ENCODE measurements at regions not wholly inside any gene's neighbourhood (a gene's known extent, or its start where the extent isn't known, plus 50 kb on each side); places are given as distances from the start of the nearest gene placed in this dataset.

- in situ Hi-C loops (cut with MboI) (no loop called here), intact Hi-C loops (cut with micrococcal nuclease) (no loop called here)
- Histone ChIP-seq H3K9me3 (replicated peaks; ENCODE audit: control insufficient read depth, insufficient read depth, low read depth, low read length) (no peaks in the 10 kb centered on the region), H3K4me3 (no peak overlapping the region), H3K79me2 (ENCODE audit: control insufficient read depth, insufficient read depth, low read length) (no peaks in the 10 kb centered on the region), H3K9ac (ENCODE audit: insufficient read depth in 1 of 2, low read depth in 2 of 2, low read length in 2 of 2) (no peak overlapping the region), H2AFZ (ENCODE audit: low read depth, low read length) (no peak overlapping the region), H3K9me1 (ENCODE audit: control insufficient read depth, insufficient read depth, low read length) (no peaks in the 10 kb centered on the region), H3K27ac (ENCODE audit: extremely low read depth, low read depth, low read length) (no peak overlapping the region), H3K36me3 (ENCODE audit: control insufficient read depth, insufficient read depth, low read length) (no peaks in the 10 kb centered on the region), H3K4me1 (replicated peaks in 1 of 2; ENCODE audit: control insufficient read depth in 2 of 2, insufficient read depth in 2 of 2, low read length in 2 of 2) (no peaks in the 10 kb centered on the region), H3K27me3 (ENCODE audit: control insufficient read depth in 2 of 2, insufficient read depth in 2 of 2, low read length in 2 of 2) (no peaks in the 10 kb centered on the region), H3K4me2 (ENCODE audit: insufficient read depth, low read length) (no peak overlapping the region), H4K20me1 (replicated peaks; ENCODE audit: control insufficient read depth, insufficient read depth, low read length) (no peaks in the 10 kb centered on the region)
- no TSS peak for BruUV-seq (replicated peaks)
- no peak for TF ChIP-seq ZNF232 (CRISPR knock-in tag; IDR thresholded peaks at IDR 0.05)
- TF ChIP-seq RAD21 (CRISPR knock-in tag; conservative IDR thresholded peaks at IDR 0.05 in 1 of 2, IDR thresholded peaks at IDR 0.05 in 1 of 2): no peak
- no peak for TF ChIP-seq IRF2 (CRISPR knock-in tag; IDR thresholded peaks at IDR 0.05)
- TF ChIP-seq RHOXF2B (CRISPR knock-in tag; conservative IDR thresholded peaks at IDR 0.05): no peak
- no peak for TF ChIP-seq PCBP1 (IDR thresholded peaks at IDR 0.05; ENCODE audit: low read depth, low read length, poor library complexity, severe bottlenecking)
- no peak for TF ChIP-seq RBM15 (IDR thresholded peaks at IDR 0.05; ENCODE audit: insufficient read depth, low read length)
- TF ChIP-seq KLF10 (CRISPR knock-in tag; IDR thresholded peaks at IDR 0.05): no peak
- TF ChIP-seq TEAD1 (CRISPR knock-in tag; IDR thresholded peaks at IDR 0.05): no peak
- no peak for TF ChIP-seq ZNF445 (CRISPR knock-in tag; IDR thresholded peaks at IDR 0.05; ENCODE audit: low read depth)
- TF ChIP-seq ARNT (IDR thresholded peaks at IDR 0.05): no peak
- TF ChIP-seq THRAP3 (IDR thresholded peaks at IDR 0.05; ENCODE audit: borderline replicate concordance): no peak
- no peak for TF ChIP-seq THAP12 (CRISPR knock-in tag; IDR thresholded peaks at IDR 0.05)
- no peak for TF ChIP-seq MYNN (IDR thresholded peaks at IDR 0.05)
- TF ChIP-seq MYNN (CRISPR knock-in tag; IDR thresholded peaks at IDR 0.05): no peak
- 7% methylated on average over 2 of the region's 3 CpGs for WGBS (ENCODE audit: insufficient coverage, low coverage, missing lambda C conversion rate)
- ChIA-PET POLR2A (no interaction called here), CTCF (ENCODE audit: low intra/inter-chr PET ratio) (no interaction called here)
- no peak for DNase-seq (ENCODE audit: extremely low read depth in 1 of 4, low spot score in 3 of 4)
- FAIRE-seq: no peak
- no peak for ATAC-seq
Observed at GRCh38 chr17:6314311-6314710, 120.6 kb downstream of the AIPL1 start.

Data from K562 (cell line).